Panc1 (cell line): ENCODE measurements at regions not wholly inside any gene's neighbourhood (a gene's known extent, or its start where the extent isn't known, plus 50 kb on each side); places are given as distances from the start of the nearest gene placed in this dataset.

Source experiments
- ATAC-seq: fragments of 200-7000 bp; cut with Tn5 transposase; 2 replicates; pipeline ENCODE4 v1.9.1; 2020; ENCODE audit warnings: mild to moderate bottlenecking, moderate library complexity
- BruUV-seq: library from RNA; stranded (reverse); fragments of 400-500 nt; replicated peaks from 2 replicates; lab custom pipeline; 2021; lab: Mats Ljungman, UMichigan
- CTCF ChIA-PET: fragments of 300-600 bp; sonication (Branson Sonifier 250); formaldehyde crosslinking; loops from one replicate; lab custom pipeline; 2022; ENCODE audit warnings: antibody characterized with exemption; lab: Charles Lee
- POLR2A ChIA-PET: fragments of 300-600 bp; sonication (Branson Sonifier 250); formaldehyde crosslinking; loops from one replicate; lab custom pipeline; 2022; ENCODE audit warnings: antibody characterized with exemption; lab: Charles Lee
- DNase-seq: peaks from one replicate; pipeline ENCODE4 v3.0.0-alpha.2; 2010; ENCODE audit warnings: low read depth, low spot score
- H3K27ac ChIP-seq: 2 replicates; pipeline ENCODE4 v1.5.1; 2011; ENCODE audit warnings: mild to moderate bottlenecking, low read length, inconsistent platforms
- H3K27me3 ChIP-seq: fragments of 200-500 bp; sonication (Bioruptor generic); 2 replicates; pipeline ENCODE4 v1.6.0; 2014; ENCODE audit warnings: low read length, inconsistent platforms; ENCODE audit not compliant: control insufficient read depth, insufficient read depth
- H3K36me3 ChIP-seq: fragments of 200-500 bp; sonication (Bioruptor generic); 2 replicates; pipeline ENCODE4 v1.5.1; 2014; ENCODE audit warnings: inconsistent platforms, mild to moderate bottlenecking, low read length, moderate library complexity; ENCODE audit not compliant: control insufficient read depth, insufficient read depth
- H3K4me1 ChIP-seq: 2 replicates; pipeline ENCODE4 v1.5.1; 2011; ENCODE audit warnings: inconsistent platforms, mild to moderate bottlenecking, low read length, moderate library complexity; ENCODE audit not compliant: control insufficient read depth, insufficient read depth
- H3K4me3 ChIP-seq, 2 experiments: 2 replicates each; pipeline ENCODE4 v1.5.1; 2011 to 2012; ENCODE audit warnings: low read depth in 2 of 2, low read length in 2 of 2, mild to moderate bottlenecking in 2 of 2, inconsistent platforms in 1 of 2, moderate library complexity in 1 of 2
- H3K9me3 ChIP-seq: fragments of 200-500 bp; sonication (Bioruptor generic); 2 replicates; pipeline ENCODE4 v1.5.1; 2014; ENCODE audit warnings: low read depth, mild to moderate bottlenecking, inconsistent platforms, low read length, moderate library complexity; ENCODE audit not compliant: control insufficient read depth, insufficient read depth
- CTCF ChIP-seq: fragments of 450-650 bp; IDR thresholded peaks from 2 replicates; pipeline ENCODE4 v1.5.1; 2017; ENCODE audit warnings: mild to moderate bottlenecking
- POLR2AphosphoS5 ChIP-seq: IDR thresholded peaks from 2 replicates; pipeline ENCODE4 v1.6.1; 2012; ENCODE audit warnings: mild to moderate bottlenecking, low read depth, low read length, moderate library complexity
- SIN3A ChIP-seq: IDR thresholded peaks from 2 replicates; pipeline ENCODE4 v1.6.1; 2012; ENCODE audit warnings: low read depth, mild to moderate bottlenecking, low read length, moderate library complexity, borderline replicate concordance; ENCODE audit not compliant: insufficient read depth
- TCF7L2 ChIP-seq: IDR thresholded peaks from 2 replicates; pipeline ENCODE4 v1.6.1; 2011; ENCODE audit warnings: mild to moderate bottlenecking, low read depth, low read length, inconsistent platforms
- in situ Hi-C: cut with HindIII; loops from 2 replicates; pipeline ENCODE4 v1.10.0; 2016; ENCODE audit warnings: low sequenced_read_pairs, low pct_unique_long_range_greater_than_20kb
- intact Hi-C: fragments of 100-400 bp; cut with micrococcal nuclease; formaldehyde crosslinking; loops from one replicate; pipeline ENCODE4 v1.10.0; 2022; ENCODE audit not compliant: unreplicated experiment
- TF ChIP-seq, protein P1 (sequence below), 2 experiments: IDR thresholded peaks; 2 replicates each; pipeline ENCODE4 v1.6.1; 2011 to 2012; ENCODE audit warnings: low read depth in 2 of 2, control low read depth in 1 of 2, low read length in 1 of 2, mild to moderate bottlenecking in 1 of 2, moderate library complexity in 1 of 2; ENCODE audit not compliant: insufficient read depth in 1 of 2

- Histone ChIP-seq H3K4me3 (no peak overlapping the region), H3K27me3 (no peaks in the 10 kb centered on the region), H3K27ac (no peak overlapping the region), H3K36me3 (no peaks in the 10 kb centered on the region), H3K9me3 (no peaks in the 10 kb centered on the region), H3K4me1 (no peaks in the 10 kb centered on the region)
- TF ChIP-seq, protein P1, sequence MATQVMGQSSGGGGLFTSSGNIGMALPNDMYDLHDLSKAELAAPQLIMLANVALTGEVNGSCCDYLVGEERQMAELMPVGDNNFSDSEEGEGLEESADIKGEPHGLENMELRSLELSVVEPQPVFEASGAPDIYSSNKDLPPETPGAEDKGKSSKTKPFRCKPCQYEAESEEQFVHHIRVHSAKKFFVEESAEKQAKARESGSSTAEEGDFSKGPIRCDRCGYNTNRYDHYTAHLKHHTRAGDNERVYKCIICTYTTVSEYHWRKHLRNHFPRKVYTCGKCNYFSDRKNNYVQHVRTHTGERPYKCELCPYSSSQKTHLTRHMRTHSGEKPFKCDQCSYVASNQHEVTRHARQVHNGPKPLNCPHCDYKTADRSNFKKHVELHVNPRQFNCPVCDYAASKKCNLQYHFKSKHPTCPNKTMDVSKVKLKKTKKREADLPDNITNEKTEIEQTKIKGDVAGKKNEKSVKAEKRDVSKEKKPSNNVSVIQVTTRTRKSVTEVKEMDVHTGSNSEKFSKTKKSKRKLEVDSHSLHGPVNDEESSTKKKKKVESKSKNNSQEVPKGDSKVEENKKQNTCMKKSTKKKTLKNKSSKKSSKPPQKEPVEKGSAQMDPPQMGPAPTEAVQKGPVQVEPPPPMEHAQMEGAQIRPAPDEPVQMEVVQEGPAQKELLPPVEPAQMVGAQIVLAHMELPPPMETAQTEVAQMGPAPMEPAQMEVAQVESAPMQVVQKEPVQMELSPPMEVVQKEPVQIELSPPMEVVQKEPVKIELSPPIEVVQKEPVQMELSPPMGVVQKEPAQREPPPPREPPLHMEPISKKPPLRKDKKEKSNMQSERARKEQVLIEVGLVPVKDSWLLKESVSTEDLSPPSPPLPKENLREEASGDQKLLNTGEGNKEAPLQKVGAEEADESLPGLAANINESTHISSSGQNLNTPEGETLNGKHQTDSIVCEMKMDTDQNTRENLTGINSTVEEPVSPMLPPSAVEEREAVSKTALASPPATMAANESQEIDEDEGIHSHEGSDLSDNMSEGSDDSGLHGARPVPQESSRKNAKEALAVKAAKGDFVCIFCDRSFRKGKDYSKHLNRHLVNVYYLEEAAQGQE (IDR thresholded peaks at IDR 0.05; ENCODE audit: insufficient read depth in 1 of 2, low read depth in 2 of 2, low read length in 1 of 2): no peak
- TF ChIP-seq CTCF (no peak), SIN3A (no peak), POLR2AphosphoS5 (no peak), TCF7L2 (no peak)
- ATAC-seq: no peak
- in situ Hi-C loops: no loop called here
- no peak for DNase-seq
- intact Hi-C loops: no loop called here
- no TSS peak for BruUV-seq
- POLR2A ChIA-PET: no interaction called here
- CTCF ChIA-PET: no interaction called here
Observed at GRCh38 chr3:164459521-164460151, 618.7 kb downstream of the SI start.

DNA sequence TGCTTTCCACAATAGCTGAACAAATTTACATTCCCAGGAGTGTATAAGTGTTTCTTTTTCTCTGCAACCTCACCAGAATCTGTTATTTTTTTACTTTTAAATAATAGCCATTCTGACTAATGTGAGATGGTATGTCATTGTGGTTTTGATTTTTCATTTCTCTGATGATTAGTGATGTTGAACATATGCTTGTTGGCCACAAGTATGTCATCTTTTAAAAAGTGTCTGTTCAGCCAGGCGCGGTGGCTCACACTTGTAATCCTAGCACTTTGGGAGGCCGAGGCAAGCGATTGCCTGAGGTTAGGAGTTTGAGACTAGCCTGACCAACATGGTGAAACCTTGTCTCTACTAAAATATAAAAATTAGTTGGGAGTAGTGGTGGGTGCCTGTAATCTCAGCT lies 619.3 kb downstream of the SI start:
- POLR2A ChIA-PET: no interaction called here

More for the DNA sequence above, 619.3 kb downstream of the SI start:
- in situ Hi-C loops (no loop called here), intact Hi-C loops (no loop called here)
- CTCF ChIA-PET: no interaction called here
- no peaks in the 10 kb centered on the region for H3K36me3 ChIP-seq
- ATAC-seq (no peak), DNase-seq (no peak)
- TF ChIP-seq TCF7L2 (no peak), POLR2AphosphoS5 (no peak), SIN3A (no peak), CTCF (no peak)
- TF ChIP-seq, protein P1 (IDR thresholded peaks at IDR 0.05; ENCODE audit: insufficient read depth in 1 of 2, low read depth in 2 of 2, low read length in 1 of 2): no peak
- no TSS peak for BruUV-seq
- H3K4me1 ChIP-seq: no peaks in the 10 kb centered on the region
- H3K27ac ChIP-seq: no peak overlapping the region
- no peak overlapping the region for H3K4me3 ChIP-seq
- H3K27me3 ChIP-seq: no peaks in the 10 kb centered on the region
- no peaks in the 10 kb centered on the region for H3K9me3 ChIP-seq
